ENCODE measurements at regions not wholly inside any gene's neighbourhood (a gene's known extent, or its start where the extent isn't known, plus 50 kb on each side); places are given as distances from the start of the nearest gene placed in this dataset.

DNA sequence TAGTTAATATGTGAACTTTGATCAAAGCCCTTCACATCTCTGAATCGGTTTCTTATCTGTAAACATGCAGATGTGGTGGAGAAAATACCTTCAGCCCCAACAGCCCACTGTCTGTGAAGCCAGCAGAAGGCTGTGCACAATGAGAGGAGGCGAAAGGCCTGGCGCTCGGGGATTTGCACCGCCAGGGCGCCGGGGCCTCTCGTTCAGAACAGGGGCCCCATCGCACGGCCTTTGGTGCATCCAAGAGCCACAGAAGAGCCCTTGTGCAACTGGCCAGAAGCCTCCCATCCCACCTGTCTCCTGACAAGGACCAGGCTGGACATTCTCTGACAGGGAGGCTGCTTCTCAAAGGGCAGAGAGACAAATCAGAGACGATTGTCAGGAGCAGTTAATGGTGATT lies 407.2 kb upstream of the MYT1L start:
- Histone ChIP-seq H3K27me3 (ENCODE audit: low read length) (no peaks in the 10 kb centered on the region), H2AFZ (ENCODE audit: low read depth, low read length, severe bottlenecking) (no peak overlapping the region), H4K20me1 (ENCODE audit: low read depth, low read length) (no peaks in the 10 kb centered on the region)

DNA sequence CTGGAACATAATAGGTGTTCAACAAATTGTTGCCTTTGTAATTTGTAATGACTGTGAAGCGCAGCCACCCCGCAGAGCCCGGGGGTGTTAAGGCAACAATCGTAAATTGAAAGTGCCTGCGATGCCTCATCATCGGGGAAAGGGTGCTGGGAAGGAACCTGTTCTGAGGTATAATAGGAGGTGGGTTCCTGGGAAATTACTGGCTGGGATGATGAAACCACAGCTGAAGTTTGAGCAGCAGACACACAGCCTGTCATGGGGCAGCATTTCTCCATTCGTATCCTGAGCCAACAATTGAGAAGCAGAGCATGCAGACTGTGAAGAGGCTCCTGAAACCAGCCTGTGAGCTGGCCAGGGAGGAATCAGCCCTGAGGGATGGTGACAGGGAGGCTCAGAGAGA lies 404.0 kb upstream of the MYT1L start:
- Histone ChIP-seq H2AFZ (ENCODE audit: low read depth, low read length, severe bottlenecking) (no peak overlapping the region), H3K27ac (ENCODE audit: low read depth, low read length) (no peak overlapping the region), H3K9me3 (ENCODE audit: insufficient read depth, low read length) (no peaks in the 10 kb centered on the region), H3K36me3 (ENCODE audit: low read length) (no peaks in the 10 kb centered on the region), H3K9me2 (replicated peaks; ENCODE audit: insufficient read depth, low read length) (no peaks in the 10 kb centered on the region), H3K79me2 (ENCODE audit: insufficient read depth, low read length) (no peaks in the 10 kb centered on the region), H3F3A (ENCODE audit: insufficient read depth) (no peaks in the 10 kb centered on the region), H3K27me3 (ENCODE audit: low read length) (no peaks in the 10 kb centered on the region), H3K4me2 (ENCODE audit: low read depth, low read length, poor library complexity, severe bottlenecking) (no peak overlapping the region), H3K4me3 (ENCODE audit: insufficient read depth, low read length, poor library complexity, severe bottlenecking) (no peak overlapping the region), H3K9ac (ENCODE audit: low read length) (no peak overlapping the region), H4K20me1 (ENCODE audit: low read depth, low read length) (no peaks in the 10 kb centered on the region)
- TF ChIP-seq, protein P1, sequence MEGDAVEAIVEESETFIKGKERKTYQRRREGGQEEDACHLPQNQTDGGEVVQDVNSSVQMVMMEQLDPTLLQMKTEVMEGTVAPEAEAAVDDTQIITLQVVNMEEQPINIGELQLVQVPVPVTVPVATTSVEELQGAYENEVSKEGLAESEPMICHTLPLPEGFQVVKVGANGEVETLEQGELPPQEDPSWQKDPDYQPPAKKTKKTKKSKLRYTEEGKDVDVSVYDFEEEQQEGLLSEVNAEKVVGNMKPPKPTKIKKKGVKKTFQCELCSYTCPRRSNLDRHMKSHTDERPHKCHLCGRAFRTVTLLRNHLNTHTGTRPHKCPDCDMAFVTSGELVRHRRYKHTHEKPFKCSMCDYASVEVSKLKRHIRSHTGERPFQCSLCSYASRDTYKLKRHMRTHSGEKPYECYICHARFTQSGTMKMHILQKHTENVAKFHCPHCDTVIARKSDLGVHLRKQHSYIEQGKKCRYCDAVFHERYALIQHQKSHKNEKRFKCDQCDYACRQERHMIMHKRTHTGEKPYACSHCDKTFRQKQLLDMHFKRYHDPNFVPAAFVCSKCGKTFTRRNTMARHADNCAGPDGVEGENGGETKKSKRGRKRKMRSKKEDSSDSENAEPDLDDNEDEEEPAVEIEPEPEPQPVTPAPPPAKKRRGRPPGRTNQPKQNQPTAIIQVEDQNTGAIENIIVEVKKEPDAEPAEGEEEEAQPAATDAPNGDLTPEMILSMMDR (IDR thresholded peaks at IDR 0.05; ENCODE audit: insufficient read depth, low read length, poor library complexity, severe bottlenecking) = no peak
- TF ChIP-seq EZH2phosphoT487 (conservative IDR thresholded peaks at IDR 0.05; ENCODE audit: low read length) = no peak

More for the DNA sequence above, 407.2 kb upstream of the MYT1L start:
- TF ChIP-seq, protein P1 (IDR thresholded peaks at IDR 0.05; ENCODE audit: insufficient read depth, low read length, poor library complexity, severe bottlenecking) = no peak
- no peak for TF ChIP-seq EZH2phosphoT487 (conservative IDR thresholded peaks at IDR 0.05; ENCODE audit: low read length)
- H3K27ac ChIP-seq (ENCODE audit: low read depth, low read length) = no peak overlapping the region
- no peak overlapping the region for H3K9ac ChIP-seq (ENCODE audit: low read length)
- H3F3A ChIP-seq (ENCODE audit: insufficient read depth) = no peaks in the 10 kb centered on the region
- H3K79me2 ChIP-seq (ENCODE audit: insufficient read depth, low read length) = no peaks in the 10 kb centered on the region
- H3K4me3 ChIP-seq (ENCODE audit: insufficient read depth, low read length, poor library complexity, severe bottlenecking) = no peak overlapping the region
- H3K4me2 ChIP-seq (ENCODE audit: low read depth, low read length, poor library complexity, severe bottlenecking) = no peak overlapping the region
- H3K36me3 ChIP-seq (ENCODE audit: low read length) = no peaks in the 10 kb centered on the region
- no peaks in the 10 kb centered on the region for H3K9me2 ChIP-seq (replicated peaks; ENCODE audit: insufficient read depth, low read length)
- no peaks in the 10 kb centered on the region for H3K9me3 ChIP-seq (ENCODE audit: insufficient read depth, low read length)

DNA sequence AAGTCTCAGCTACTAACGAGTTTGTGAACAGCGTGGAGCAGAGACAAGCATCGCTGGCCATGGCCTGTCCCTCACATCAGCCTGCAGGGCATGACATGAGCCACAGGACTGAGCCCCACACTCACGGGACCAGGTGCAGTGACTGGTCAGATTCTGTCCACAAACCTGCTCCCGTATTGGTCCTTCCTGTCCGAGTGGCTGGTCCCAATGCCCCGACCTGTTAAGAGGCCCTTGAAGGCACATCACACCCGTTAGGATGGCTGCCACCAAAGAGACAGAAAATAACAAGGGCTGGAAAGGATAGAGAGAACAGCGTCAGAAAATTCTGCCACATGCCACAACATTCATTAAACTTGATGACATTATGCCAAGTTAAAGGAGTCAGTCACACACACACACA lies 403.2 kb upstream of the MYT1L start:
- H3K27me3 ChIP-seq (ENCODE audit: low read length) = no peaks in the 10 kb centered on the region
- no peaks in the 10 kb centered on the region for H3K79me2 ChIP-seq (ENCODE audit: insufficient read depth, low read length)
- H3F3A ChIP-seq (ENCODE audit: insufficient read depth) = no peaks in the 10 kb centered on the region
- no peak overlapping the region for H2AFZ ChIP-seq (ENCODE audit: low read depth, low read length, severe bottlenecking)
- H3K9me3 ChIP-seq (ENCODE audit: insufficient read depth, low read length) = no peaks in the 10 kb centered on the region
- no peak overlapping the region for H3K4me3 ChIP-seq (ENCODE audit: insufficient read depth, low read length, poor library complexity, severe bottlenecking)
- H3K36me3 ChIP-seq (ENCODE audit: low read length) = no peaks in the 10 kb centered on the region
- no peak for TF ChIP-seq EZH2phosphoT487 (conservative IDR thresholded peaks at IDR 0.05; ENCODE audit: low read length)
- TF ChIP-seq, protein P1 (IDR thresholded peaks at IDR 0.05; ENCODE audit: insufficient read depth, low read length, poor library complexity, severe bottlenecking) = no peak
- no peak overlapping the region for H3K27ac ChIP-seq (ENCODE audit: low read depth, low read length)
- H3K9me2 ChIP-seq (replicated peaks; ENCODE audit: insufficient read depth, low read length) = no peaks in the 10 kb centered on the region
- H3K9ac ChIP-seq (ENCODE audit: low read length) = no peak overlapping the region
- no peaks in the 10 kb centered on the region for H4K20me1 ChIP-seq (ENCODE audit: low read depth, low read length)
- no peak overlapping the region for H3K4me2 ChIP-seq (ENCODE audit: low read depth, low read length, poor library complexity, severe bottlenecking)

Measured in SU-DHL-6 (cell line).